Heart right ventricle (tissue), 16 donors: ENCODE measurements at regions not wholly inside any gene's neighbourhood (a gene's known extent, or its start where the extent isn't known, plus 50 kb on each side); places are given as distances from the start of the nearest gene placed in this dataset.

Experiments used
- ATAC-seq, 8 donors: fragments of 200-7000 bp; cut with Tn5 transposase; one replicate each; pipeline ENCODE4 v1.9.1; 2020; ENCODE audit warnings: mild to moderate bottlenecking in 8 of 8, moderate library complexity in 8 of 8, moderate number of reproducible peaks in 1 of 8
- DNase-seq, 2 donors: peaks; one replicate each; pipeline ENCODE4 v3.0.0-alpha.2; 2020
- H3K27ac ChIP-seq, 10 donors: fragments of 200-600 bp; sonication (generic) in 2 of 10; one replicate each; pipeline versions ENCODE4 v1.5.0 to v1.8.0; 2020 to 2022; ENCODE audit warnings: mild to moderate bottlenecking in 3 of 10
- H3K27me3 ChIP-seq, 7 donors: fragments of 200-600 bp; one replicate each; pipeline ENCODE4 v1.8.0; 2021 to 2022; ENCODE audit warnings: mild to moderate bottlenecking in 2 of 7
- H3K36me3 ChIP-seq, 9 donors: fragments of 200-600 bp; sonication (generic) in 1 of 9; one replicate each; pipeline versions ENCODE4 v1.5.0 to v1.8.0; 2020 to 2022; ENCODE audit warnings: mild to moderate bottlenecking in 2 of 9
- H3K4me1 ChIP-seq, 9 donors: fragments of 200-600 bp; sonication (generic) in 1 of 9; one replicate each; pipeline versions ENCODE4 v1.5.0 to v1.8.0; 2020 to 2022; ENCODE audit warnings: mild to moderate bottlenecking in 4 of 9
- H3K4me3 ChIP-seq, 10 donors: fragments of 200-600 bp; sonication (generic) in 2 of 10; one replicate each; pipeline versions ENCODE4 v1.5.0 to v1.8.0; 2020 to 2022; ENCODE audit warnings: mild to moderate bottlenecking in 7 of 10, moderate library complexity in 2 of 10
- H3K9me3 ChIP-seq, 11 donors: fragments of 200-600 bp in 10 of 11; sonication (generic) in 2 of 11; one replicate each; pipeline versions ENCODE4 v1.5.0 to v1.8.0; 2013 to 2022; ENCODE audit warnings: mild to moderate bottlenecking in 2 of 11, control low read depth in 1 of 11, moderate library complexity in 1 of 11
- WGBS, 2 donors: extraction: QIAGEN DNeasy Blood & Tissue Kit; methylation state at CpG; one replicate each; pipeline ENCODE4 v1.1.7; 2013; ENCODE audit warnings: inconsistent platforms in 1 of 2; 5-methylcytosine and 5-hydroxymethylcytosine counted together
- intact Hi-C, 10 donors: fragments of 100-400 bp; cut with DNase I; formaldehyde crosslinking; loops; one replicate each; pipeline versions ENCODE4 v1.11.1 to v1.14.2; 2022
- TF ChIP-seq, protein P1 (sequence below), 9 donors: fragments of 200-600 bp; sonication (generic) in 2 of 9; IDR thresholded peaks; one replicate each; pipeline versions ENCODE4 v1.5.0 to v1.8.0; 2021 to 2022; ENCODE audit warnings: antibody characterized with exemption in 9 of 9, mild to moderate bottlenecking in 5 of 9, moderate library complexity in 1 of 9
- donor health status: Arrhythmogenic right ventricular cardiomyopathy.
- donor health status: ischemic (EF 13 %, LVEDD 7.1; RV severe dilation, severe dysfunction).
- donor health status: healthy with polysubstance abuse.
- donor health status: DM: no; HTN: yes; CAD: no.
- donor health status: DM: no; HTN: no; CAD: no.
- donor health status: ischemic (EF 25% LVEDD 6.9; RV normal size, moderate dysfunction).
- donor health status: ischemic (EF 25% LVEDD 5.7; RV mildly dilated, moderate dysfunction).
- donor health status: healthy.
- donor health status: DM: yes; HTN: yes; CAD: no.
- donor health status: Ischemic cardiomyopathy.
- donor health status: ischemic (EF 35%, LVEDD 5.7; RV mildly dilated, moderate dysfunction).
- donor health status: nonischemic (EF 11% LVEDD 7.7; RV severe dilation, severe dysfunction).
- donor health status: DM: yes; HTN: yes; CAD: no.
- donor health status: PGD.
- donor health status: ischemic (EF 29% LVEDD 5.4; RV normal size, mild dysfunction).
- donor health status: nonischemic (EF 23%, LVEDD 6.1; RV moderate dilation, normal function).

DNA sequence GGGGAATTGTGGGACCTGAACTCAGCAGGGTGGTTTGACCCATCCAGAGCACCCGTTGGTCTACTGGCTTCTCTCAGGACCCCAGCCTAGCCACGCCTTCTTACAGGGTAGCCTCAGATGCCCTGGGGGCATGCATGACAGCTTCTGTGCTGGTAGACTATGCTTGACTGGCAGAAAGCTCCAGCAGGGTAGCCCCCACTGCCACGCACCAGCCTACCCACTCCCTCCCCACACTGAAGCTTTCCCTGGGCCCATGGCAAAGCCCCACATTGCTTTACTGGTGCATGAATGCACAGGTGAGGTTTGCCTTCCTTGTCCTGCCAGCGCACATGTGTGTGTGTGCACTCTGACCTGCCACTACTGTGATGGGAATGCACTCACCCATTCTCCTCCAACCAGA is 772.2 kb downstream of the LRFN5 start:
- Histone ChIP-seq H3K4me3 (no peak overlapping the region), H3K27me3 (no peaks in the 10 kb centered on the region), H3K9me3 (no peaks in the 10 kb centered on the region), H3K27ac (no peak overlapping the region), H3K36me3 (no peaks in the 10 kb centered on the region), H3K4me1 (no peaks in the 10 kb centered on the region)
- 82 to 88% methylated on average over 4 of the region's 4 CpGs for WGBS, 2 donors
- no peak for ATAC-seq
- no peak for DNase-seq
- TF ChIP-seq, protein P1, sequence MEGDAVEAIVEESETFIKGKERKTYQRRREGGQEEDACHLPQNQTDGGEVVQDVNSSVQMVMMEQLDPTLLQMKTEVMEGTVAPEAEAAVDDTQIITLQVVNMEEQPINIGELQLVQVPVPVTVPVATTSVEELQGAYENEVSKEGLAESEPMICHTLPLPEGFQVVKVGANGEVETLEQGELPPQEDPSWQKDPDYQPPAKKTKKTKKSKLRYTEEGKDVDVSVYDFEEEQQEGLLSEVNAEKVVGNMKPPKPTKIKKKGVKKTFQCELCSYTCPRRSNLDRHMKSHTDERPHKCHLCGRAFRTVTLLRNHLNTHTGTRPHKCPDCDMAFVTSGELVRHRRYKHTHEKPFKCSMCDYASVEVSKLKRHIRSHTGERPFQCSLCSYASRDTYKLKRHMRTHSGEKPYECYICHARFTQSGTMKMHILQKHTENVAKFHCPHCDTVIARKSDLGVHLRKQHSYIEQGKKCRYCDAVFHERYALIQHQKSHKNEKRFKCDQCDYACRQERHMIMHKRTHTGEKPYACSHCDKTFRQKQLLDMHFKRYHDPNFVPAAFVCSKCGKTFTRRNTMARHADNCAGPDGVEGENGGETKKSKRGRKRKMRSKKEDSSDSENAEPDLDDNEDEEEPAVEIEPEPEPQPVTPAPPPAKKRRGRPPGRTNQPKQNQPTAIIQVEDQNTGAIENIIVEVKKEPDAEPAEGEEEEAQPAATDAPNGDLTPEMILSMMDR (IDR thresholded peaks at IDR 0.05), result no peak
- intact Hi-C loops, result no loop called here

DNA sequence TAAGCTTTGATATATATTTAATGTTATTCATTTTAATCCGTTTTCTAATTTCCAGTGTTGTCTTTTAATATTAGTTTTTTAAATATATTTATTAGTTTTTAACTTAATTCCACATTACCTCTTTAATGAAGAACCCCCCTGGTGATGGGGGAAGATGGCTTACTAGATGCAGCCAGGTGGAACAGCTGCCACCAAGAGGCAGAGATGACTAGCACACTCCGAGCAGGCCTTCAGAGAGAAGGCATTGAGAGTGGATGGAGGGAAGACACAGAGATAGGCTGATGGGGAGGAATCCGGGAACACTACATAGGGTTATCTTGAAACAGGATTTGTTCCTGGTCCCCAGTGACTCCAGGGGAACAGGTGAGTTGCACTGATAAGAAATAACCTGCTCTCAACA is 771.6 kb downstream of the LRFN5 start:
- Histone ChIP-seq H3K4me3 (no peak overlapping the region), H3K27me3 (no peaks in the 10 kb centered on the region), H3K36me3 (no peaks in the 10 kb centered on the region), H3K27ac (no peak overlapping the region), H3K9me3 (no peaks in the 10 kb centered on the region), H3K4me1 (no peaks in the 10 kb centered on the region)
- TF ChIP-seq, protein P1 (IDR thresholded peaks at IDR 0.05), result no peak
- intact Hi-C loops, result no loop called here
- ATAC-seq (no peak), DNase-seq (no peak)
- 76 to 86% methylated on average over 3 of the region's 3 CpGs for WGBS, 2 donors

- ATAC-seq, result no peak
These were observed 767.7 kb downstream of the LRFN5 start for GRCh38 chr14:42374332-42374731.

DNA sequence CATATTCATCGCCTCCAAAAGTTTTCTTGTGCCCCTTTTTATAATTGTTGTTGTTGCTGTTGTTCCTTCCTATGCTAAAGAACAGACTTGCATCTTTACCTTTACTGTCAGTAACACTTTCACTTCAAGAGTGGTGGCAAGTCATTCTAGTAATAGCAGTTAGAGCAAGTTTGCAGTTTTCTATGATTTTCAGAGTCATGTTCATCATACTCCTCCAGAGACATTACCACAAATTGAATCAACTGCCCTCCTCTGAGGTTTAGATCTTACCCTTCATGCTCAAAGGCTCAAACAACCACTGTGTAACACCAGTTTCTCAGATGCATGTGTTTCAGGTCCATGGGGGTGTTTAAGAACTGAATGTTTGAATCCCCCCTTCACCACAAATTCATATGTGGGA is 763.4 kb downstream of the LRFN5 start:
- ATAC-seq (no peak), DNase-seq (no peak)
- TF ChIP-seq, protein P1 (IDR thresholded peaks at IDR 0.05), result no peak
- no peak overlapping the region for H3K4me3 ChIP-seq
- H3K27me3 ChIP-seq, result no peaks in the 10 kb centered on the region
- no peak overlapping the region for H3K27ac ChIP-seq
- intact Hi-C loops, result no loop called here
- no peaks in the 10 kb centered on the region for H3K9me3 ChIP-seq
- H3K36me3 ChIP-seq, result no peaks in the 10 kb centered on the region
- WGBS, 2 donors, result 88 to 91% methylated on average over 1 of the region's 1 CpG
- no peaks in the 10 kb centered on the region for H3K4me1 ChIP-seq

More at GRCh38 chr14:42374332-42374731, 767.7 kb downstream of the LRFN5 start:
- Histone ChIP-seq H3K9me3 (no peaks in the 10 kb centered on the region), H3K4me1 (no peaks in the 10 kb centered on the region), H3K27me3 (no peaks in the 10 kb centered on the region), H3K4me3 (no peak overlapping the region), H3K36me3 (no peaks in the 10 kb centered on the region), H3K27ac (no peak overlapping the region)
- DNase-seq, result no peak
- TF ChIP-seq, protein P1 (IDR thresholded peaks at IDR 0.05), result no peak
- intact Hi-C loops, result no loop called here

DNA sequence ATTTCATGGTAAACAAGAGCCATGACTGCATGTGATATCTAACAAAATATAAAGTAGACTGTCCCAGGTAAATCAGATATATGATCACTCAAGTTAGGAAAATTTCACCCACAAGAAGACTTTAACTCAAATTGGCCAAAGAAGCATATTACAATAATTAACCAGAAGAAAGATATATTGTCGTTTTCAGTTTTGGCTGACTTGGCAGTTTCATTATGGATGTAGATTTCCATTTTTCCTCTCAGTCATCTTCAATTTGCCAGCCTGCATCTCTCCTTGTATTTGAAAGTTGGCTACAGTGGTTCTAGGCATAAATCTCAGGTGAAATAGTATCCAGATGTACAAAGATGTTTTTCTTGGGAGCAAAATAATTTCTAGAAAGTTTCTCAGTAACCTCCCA is 761.6 kb downstream of the LRFN5 start:
- TF ChIP-seq, protein P1 (IDR thresholded peaks at IDR 0.05), result no peak
- ATAC-seq, result no peak
- Histone ChIP-seq H3K4me1 (no peaks in the 10 kb centered on the region), H3K36me3 (no peaks in the 10 kb centered on the region), H3K4me3 (no peak overlapping the region), H3K27me3 (no peaks in the 10 kb centered on the region), H3K27ac (no peak overlapping the region), H3K9me3 (no peaks in the 10 kb centered on the region)
- intact Hi-C loops, result no loop called here
- DNase-seq, result no peak
- 84 to 86% methylated on average over 1 of the region's 1 CpG for WGBS, 2 donors
